ENCODE measurements at regions not wholly inside any gene's neighbourhood (a gene's known extent, or its start where the extent isn't known, plus 50 kb on each side); places are given as distances from the start of the nearest gene placed in this dataset.

DNA sequence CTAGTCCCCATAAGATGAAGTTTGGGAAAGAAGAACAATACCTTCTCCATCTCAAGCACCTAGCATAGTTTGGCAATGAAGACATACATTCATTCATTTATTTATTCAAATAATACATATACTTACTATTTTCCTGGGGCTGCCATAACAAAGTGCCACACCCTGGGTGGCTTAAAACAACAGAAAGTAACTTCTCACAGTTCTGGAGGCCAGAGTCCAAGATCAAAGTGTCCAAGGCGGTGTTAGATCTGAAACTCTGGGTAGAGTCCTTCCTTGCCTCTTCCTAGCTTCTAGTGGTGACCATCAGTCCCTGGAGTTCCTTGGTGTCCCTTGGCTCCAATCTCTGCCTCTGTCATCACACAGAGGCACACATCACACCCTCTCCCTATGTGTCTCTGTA is 112.1 kb upstream of the IGSF21 start:
- Histone ChIP-seq H3K4me1 (peaks cover 17% of the 10 kb centered on the region), H3K27ac (no peak overlapping the region), H3K4me3 (no peak overlapping the region), H3K27me3 (no peaks in the 10 kb centered on the region), H3K36me3 (replicated peaks in 1 of 2; ENCODE audit: insufficient read depth in 1 of 2, low read depth in 2 of 2) (no peaks in the 10 kb centered on the region), H3K9me3 (no peaks in the 10 kb centered on the region)
- ATAC-seq, result no peak
- DNase-seq, result no peak
- WGBS, 2 donors, result 81 to 100% methylated on average over 1 of the region's 1 CpG
- TF ChIP-seq, protein P1, sequence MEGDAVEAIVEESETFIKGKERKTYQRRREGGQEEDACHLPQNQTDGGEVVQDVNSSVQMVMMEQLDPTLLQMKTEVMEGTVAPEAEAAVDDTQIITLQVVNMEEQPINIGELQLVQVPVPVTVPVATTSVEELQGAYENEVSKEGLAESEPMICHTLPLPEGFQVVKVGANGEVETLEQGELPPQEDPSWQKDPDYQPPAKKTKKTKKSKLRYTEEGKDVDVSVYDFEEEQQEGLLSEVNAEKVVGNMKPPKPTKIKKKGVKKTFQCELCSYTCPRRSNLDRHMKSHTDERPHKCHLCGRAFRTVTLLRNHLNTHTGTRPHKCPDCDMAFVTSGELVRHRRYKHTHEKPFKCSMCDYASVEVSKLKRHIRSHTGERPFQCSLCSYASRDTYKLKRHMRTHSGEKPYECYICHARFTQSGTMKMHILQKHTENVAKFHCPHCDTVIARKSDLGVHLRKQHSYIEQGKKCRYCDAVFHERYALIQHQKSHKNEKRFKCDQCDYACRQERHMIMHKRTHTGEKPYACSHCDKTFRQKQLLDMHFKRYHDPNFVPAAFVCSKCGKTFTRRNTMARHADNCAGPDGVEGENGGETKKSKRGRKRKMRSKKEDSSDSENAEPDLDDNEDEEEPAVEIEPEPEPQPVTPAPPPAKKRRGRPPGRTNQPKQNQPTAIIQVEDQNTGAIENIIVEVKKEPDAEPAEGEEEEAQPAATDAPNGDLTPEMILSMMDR (IDR thresholded peaks at IDR 0.05), result no peak
- no peak for TF ChIP-seq POLR2A (IDR thresholded peaks at IDR 0.05)
- intact Hi-C loops (cut with DNase I), result no loop called here

DNA sequence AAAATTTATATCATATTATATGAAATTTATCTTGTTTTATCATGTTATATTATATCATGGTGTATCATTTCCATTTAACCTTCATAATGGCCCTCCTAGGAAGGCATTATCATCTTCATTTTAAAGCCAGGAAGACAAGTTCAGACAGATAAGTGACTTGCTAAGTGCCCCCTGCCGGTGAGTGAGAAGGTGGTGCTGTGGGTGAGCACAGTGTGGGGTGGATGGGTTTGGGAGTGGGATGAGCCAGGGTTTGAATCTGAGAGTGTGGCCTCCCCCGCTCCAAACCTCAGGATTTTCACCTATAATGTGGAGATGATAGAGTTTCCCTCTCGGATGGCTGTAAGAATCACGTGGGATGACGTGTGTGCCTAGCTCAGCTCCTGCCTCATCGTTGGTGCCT is 108.7 kb upstream of the IGSF21 start:
- H3K36me3 ChIP-seq (replicated peaks in 1 of 2; ENCODE audit: insufficient read depth in 1 of 2, low read depth in 2 of 2), result no peaks in the 10 kb centered on the region
- peaks cover 8% of the 10 kb centered on the region for H3K4me1 ChIP-seq
- no peak for TF ChIP-seq POLR2A (IDR thresholded peaks at IDR 0.05)
- TF ChIP-seq, protein P1 (IDR thresholded peaks at IDR 0.05), result peak in 1 of 7 experiments; percentile 5
- H3K27me3 ChIP-seq, result no peaks in the 10 kb centered on the region
- intact Hi-C loops (cut with DNase I), result no loop called here
- no peak overlapping the region for H3K4me3 ChIP-seq
- WGBS, 2 donors, result 67 to 71% methylated on average over 6 of the region's 6 CpGs
- DNase-seq (peak in 1 of 4 donors; percentile 9), ATAC-seq (no peak)
- H3K27ac ChIP-seq, result no peak overlapping the region
- no peaks in the 10 kb centered on the region for H3K9me3 ChIP-seq

GRCh38 chr1:17999884-18000283 is 107.7 kb upstream of the IGSF21 start:
- TF ChIP-seq POLR2A (IDR thresholded peaks at IDR 0.05), result no peak
- TF ChIP-seq, protein P1 (IDR thresholded peaks at IDR 0.05), result no peak
- Histone ChIP-seq H3K4me1 (peaks cover 12% of the 10 kb centered on the region), H3K27ac (no peak overlapping the region), H3K4me3 (no peak overlapping the region), H3K27me3 (no peaks in the 10 kb centered on the region), H3K36me3 (replicated peaks in 1 of 2; ENCODE audit: insufficient read depth in 1 of 2, low read depth in 2 of 2) (no peaks in the 10 kb centered on the region), H3K9me3 (no peaks in the 10 kb centered on the region)
- intact Hi-C loops (cut with DNase I), result no loop called here
- ATAC-seq, result no peak
- no peak for DNase-seq
- 60 to 65% methylated on average over 3 of the region's 3 CpGs for WGBS, 2 donors

- Histone ChIP-seq H3K27ac (no peak overlapping the region), H3K27me3 (no peaks in the 10 kb centered on the region), H3K4me3 (no peak overlapping the region), H3K4me1 (peaks cover 14% of the 10 kb centered on the region), H3K9me3 (no peaks in the 10 kb centered on the region), H3K36me3 (replicated peaks in 1 of 2; ENCODE audit: insufficient read depth in 1 of 2, low read depth in 2 of 2) (no peaks in the 10 kb centered on the region)
- intact Hi-C loops (cut with DNase I), result no loop called here
- TF ChIP-seq POLR2A (IDR thresholded peaks at IDR 0.05), result no peak
- TF ChIP-seq, protein P1 (IDR thresholded peaks at IDR 0.05), result no peak
- no peak for ATAC-seq
- no peak for DNase-seq
- 47 to 53% methylated on average over 8 of the region's 8 CpGs for WGBS, 2 donors
Observed at GRCh38 chr1:18001725-18002124, 105.9 kb upstream of the IGSF21 start.

DNA sequence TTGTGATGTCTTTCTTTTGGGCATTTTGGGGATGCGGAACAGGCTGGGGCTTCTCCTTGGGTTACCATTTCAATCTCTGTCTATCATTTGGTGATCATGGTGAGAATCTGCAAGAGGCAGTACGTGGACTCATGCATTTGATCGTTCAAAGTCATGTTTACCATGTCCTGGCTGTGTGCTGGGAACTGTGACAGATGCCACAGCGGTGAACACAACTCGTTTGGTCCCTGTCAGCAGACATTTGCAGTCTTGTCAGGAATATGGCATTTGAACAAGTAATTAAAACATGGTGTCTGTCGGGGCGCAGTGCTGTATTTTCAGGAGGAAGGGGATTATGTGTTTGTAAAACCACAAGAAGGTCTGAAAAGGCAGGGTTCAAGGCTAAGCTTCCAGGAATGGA is 103.3 kb upstream of the IGSF21 start:
- Histone ChIP-seq H3K9me3 (no peaks in the 10 kb centered on the region), H3K4me3 (no peak overlapping the region), H3K27ac (no peak overlapping the region), H3K36me3 (replicated peaks in 1 of 2; ENCODE audit: insufficient read depth in 1 of 2, low read depth in 2 of 2) (no peaks in the 10 kb centered on the region), H3K4me1 (peaks cover 14% of the 10 kb centered on the region), H3K27me3 (no peaks in the 10 kb centered on the region)
- 32 to 33% methylated on average over 7 of the region's 7 CpGs for WGBS, 2 donors
- DNase-seq (peak; percentile 9 to 58 (median 26)), ATAC-seq (no peak)
- TF ChIP-seq, protein P1 (IDR thresholded peaks at IDR 0.05), result no peak
- no peak for TF ChIP-seq POLR2A (IDR thresholded peaks at IDR 0.05)
- intact Hi-C loops (cut with DNase I), result no loop called here
